GM23338 (cell line): ENCODE measurements at regions not wholly inside any gene's neighbourhood (a gene's known extent, or its start where the extent isn't known, plus 50 kb on each side); places are given as distances from the start of the nearest gene placed in this dataset.

Experiments
- ATAC-seq: fragments of 200-7000 bp; cut with Tn5 transposase; 3 replicates; pipeline ENCODE4 v1.9.1; 2020
- DNase-seq: peaks from one replicate; pipeline ENCODE4 v3.0.0-alpha.2; 2015; ENCODE audit warnings: low spot score
- H2AFZ ChIP-seq: fragments of 200-600 bp; sonication (generic); 2 replicates; pipeline ENCODE4 v1.8.0; 2016; ENCODE audit warnings: antibody characterized with exemption, mild to moderate bottlenecking, moderate library complexity
- H3F3A ChIP-seq: fragments of 200-600 bp; sonication (generic); replicated peaks from 2 replicates; pipeline ENCODE4 v1.8.0; 2017; ENCODE audit warnings: antibody characterized with exemption, mixed run types, low read depth
- H3K27ac ChIP-seq: fragments of 200-600 bp; sonication (generic); 2 replicates; pipeline ENCODE4 v1.6.1; 2016; ENCODE audit warnings: low read depth
- H3K27me3 ChIP-seq: fragments of 200-600 bp; sonication (generic); 2 replicates; pipeline ENCODE4 v1.8.0; 2016; ENCODE audit warnings: mild to moderate bottlenecking, mixed run types, moderate library complexity; ENCODE audit not compliant: insufficient read depth
- H3K36me3 ChIP-seq: fragments of 200-600 bp; sonication (generic); 2 replicates; pipeline ENCODE4 v1.8.0; 2016; ENCODE audit warnings: mild to moderate bottlenecking; ENCODE audit not compliant: insufficient read depth
- H3K4me1 ChIP-seq: fragments of 200-600 bp; sonication (generic); 2 replicates; pipeline ENCODE4 v1.8.0; 2016; ENCODE audit warnings: mild to moderate bottlenecking, moderate library complexity; ENCODE audit not compliant: insufficient read depth
- H3K4me2 ChIP-seq: fragments of 200-600 bp; sonication (generic); 2 replicates; pipeline ENCODE4 v1.7.1; 2017; ENCODE audit warnings: mixed run types
- H3K4me3 ChIP-seq: fragments of 200-600 bp; sonication (generic); 2 replicates; pipeline ENCODE4 v1.6.1; 2016; ENCODE audit warnings: mixed run types
- H3K79me2 ChIP-seq: fragments of 200-600 bp; sonication (generic); replicated peaks from 2 replicates; pipeline ENCODE4 v1.8.0; 2017; ENCODE audit warnings: mild to moderate bottlenecking; ENCODE audit not compliant: insufficient read depth
- H3K9me2 ChIP-seq: fragments of 200-600 bp; sonication (generic); 2 replicates; pipeline ENCODE4 v1.8.0; 2017; ENCODE audit not compliant: insufficient read depth
- H4K20me1 ChIP-seq: fragments of 200-600 bp; sonication (generic); replicated peaks from 2 replicates; pipeline ENCODE4 v1.8.0; 2017; ENCODE audit warnings: mild to moderate bottlenecking; ENCODE audit not compliant: insufficient read depth
- H3K27ac Mint-ChIP-seq: 2 replicates; pipeline ENCODE4 v1.8.0; 2020; ENCODE audit warnings: inconsistent platforms, mild to moderate bottlenecking, moderate library complexity, mixed read lengths
- H3K27me3 Mint-ChIP-seq: 3 replicates; pipeline ENCODE4 v1.8.0; 2022; ENCODE audit warnings: low read depth, mild to moderate bottlenecking, moderate library complexity, mixed read lengths, inconsistent platforms; ENCODE audit not compliant: insufficient read depth, poor library complexity
- H3K36me3 Mint-ChIP-seq: 3 replicates; pipeline ENCODE4 v1.8.0; 2021; ENCODE audit warnings: low read depth, mild to moderate bottlenecking, inconsistent platforms, moderate library complexity, mixed read lengths
- H3K4me1 Mint-ChIP-seq: 3 replicates; pipeline ENCODE4 v1.8.0; 2020; ENCODE audit warnings: mild to moderate bottlenecking, inconsistent platforms, mixed read lengths
- H3K4me3 Mint-ChIP-seq: 3 replicates; pipeline ENCODE4 v1.8.0; 2021; ENCODE audit warnings: moderate library complexity, mild to moderate bottlenecking, inconsistent platforms, mixed read lengths
- H3K9me3 Mint-ChIP-seq: 3 replicates; pipeline ENCODE4 v1.8.0; 2020; ENCODE audit warnings: moderate library complexity, mild to moderate bottlenecking, inconsistent platforms, mixed read lengths
- CREB1 ChIP-seq: fragments of 250-450 bp; sonication (Bioruptor Pico); IDR thresholded peaks from 2 replicates; pipeline ENCODE4 v1.5.0; 2020; ENCODE audit warnings: low read depth, mild to moderate bottlenecking, moderate library complexity
- EZH2 ChIP-seq: fragments of 200-600 bp; sonication (generic); IDR thresholded peaks from one replicate; pipeline ENCODE4 v1.8.0; 2017; ENCODE audit warnings: antibody characterized with exemption, mild to moderate bottlenecking, low read depth; ENCODE audit not compliant: unreplicated experiment
- EZH2phosphoT487 ChIP-seq: fragments of 200-600 bp; sonication (generic); IDR thresholded peaks from one replicate; pipeline ENCODE4 v1.8.1; 2018; ENCODE audit warnings: antibody characterized with exemption; ENCODE audit not compliant: unreplicated experiment
- JUNB ChIP-seq: IDR thresholded peaks from one replicate; pipeline ENCODE4 v1.6.1; 2016; ENCODE audit warnings: antibody characterized with exemption; ENCODE audit not compliant: unreplicated experiment
- NANOG ChIP-seq: IDR thresholded peaks from 2 replicates; pipeline ENCODE4 v1.6.1; 2016; ENCODE audit warnings: antibody characterized with exemption, borderline replicate concordance
- POLR2AphosphoS5 ChIP-seq: IDR thresholded peaks from 2 replicates; pipeline ENCODE4 v1.6.1; 2016; ENCODE audit warnings: antibody characterized with exemption, low read depth
- STAT1 ChIP-seq: IDR thresholded peaks from one replicate; pipeline ENCODE4 v1.6.1; 2016; ENCODE audit warnings: antibody characterized with exemption; ENCODE audit not compliant: unreplicated experiment
- ZNF114 ChIP-seq: fragments of 250-450 bp; sonication (Bioruptor Pico); IDR thresholded peaks from 2 replicates; pipeline ENCODE4 v1.5.0; 2020; ENCODE audit warnings: mild to moderate bottlenecking, moderate library complexity
- ZNF331 ChIP-seq: fragments of 250-450 bp; sonication (Bioruptor Pico); IDR thresholded peaks from 2 replicates; pipeline ENCODE4 v1.5.0; 2020; ENCODE audit warnings: low read depth, mild to moderate bottlenecking, moderate library complexity
- TF ChIP-seq, protein P1 (sequence below), 2 experiments: fragments of 200-600 bp in 1 of 2; sonication (generic) in 1 of 2; conservative IDR thresholded peaks; 2 replicates each; pipeline versions ENCODE4 v1.5.1 to v1.6.1; 2016 to 2017; ENCODE audit warnings: antibody characterized with exemption in 2 of 2, low read depth in 2 of 2, mild to moderate bottlenecking in 2 of 2, moderate library complexity in 1 of 2
- TF ChIP-seq, protein P2 (sequence below): IDR thresholded peaks from one replicate; pipeline ENCODE4 v1.6.1; 2018; ENCODE audit warnings: antibody characterized with exemption; ENCODE audit not compliant: unreplicated experiment
- TF ChIP-seq, protein P3 (sequence below): fragments of 250-450 bp; sonication (Bioruptor Pico); IDR thresholded peaks from 2 replicates; pipeline ENCODE4 v1.5.0; 2020; ENCODE audit warnings: mild to moderate bottlenecking, moderate library complexity
- TF ChIP-seq, protein P4 (sequence below): IDR thresholded peaks from 2 replicates; pipeline ENCODE4 v1.6.1; 2016; ENCODE audit warnings: antibody characterized with exemption

DNA sequence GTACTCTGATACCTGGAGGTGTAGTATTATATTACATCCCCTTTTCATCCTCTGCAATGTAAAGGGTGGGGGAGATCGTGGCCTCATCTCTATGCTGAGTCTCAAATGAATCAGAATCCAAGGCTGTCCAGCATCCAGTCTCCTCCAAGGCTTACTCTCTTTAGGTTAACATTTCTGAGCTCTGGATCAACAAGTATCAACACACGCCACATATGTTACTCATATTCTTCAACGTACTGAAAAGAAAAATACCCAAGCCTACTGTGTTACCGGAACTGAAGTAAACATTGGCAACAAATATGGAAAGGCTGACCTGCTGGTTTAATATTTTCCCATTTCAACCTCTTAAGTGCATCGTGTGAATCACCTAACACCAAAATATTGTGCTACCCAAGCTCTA lies 241.8 kb downstream of the GAS1 start:
- Mint-ChIP-seq H3K36me3 (no peaks in the 10 kb centered on the region), H3K9me3 (no peaks in the 10 kb centered on the region), H3K27ac (no peak overlapping the region), H3K4me1 (peaks cover 3% of the 10 kb centered on the region; the same call in 1 of the 3 replicates), H3K4me3 (no peak overlapping the region), H3K27me3 (peaks cover 2% of the 10 kb centered on the region)
- no peak for ATAC-seq
- Histone ChIP-seq H3K4me1 (no peaks in the 10 kb centered on the region), H3K36me3 (no peaks in the 10 kb centered on the region), H3K27me3 (no peaks in the 10 kb centered on the region), H3K79me2 (no peaks in the 10 kb centered on the region), H2AFZ (no peak overlapping the region), H3F3A (no peaks in the 10 kb centered on the region), H3K4me2 (no peak overlapping the region), H3K4me3 (no peak overlapping the region), H4K20me1 (no peaks in the 10 kb centered on the region), H3K9me2 (no peaks in the 10 kb centered on the region), H3K27ac (no peak overlapping the region)
- TF ChIP-seq ZNF114 (no peak), ZNF331 (CRISPR knock-in tag) (no peak), EZH2phosphoT487 (no peak), JUNB (no peak), NANOG (no peak), POLR2AphosphoS5 (no peak), STAT1 (no peak), EZH2 (no peak), CREB1 (CRISPR knock-in tag) (no peak)
- TF ChIP-seq, protein P1, sequence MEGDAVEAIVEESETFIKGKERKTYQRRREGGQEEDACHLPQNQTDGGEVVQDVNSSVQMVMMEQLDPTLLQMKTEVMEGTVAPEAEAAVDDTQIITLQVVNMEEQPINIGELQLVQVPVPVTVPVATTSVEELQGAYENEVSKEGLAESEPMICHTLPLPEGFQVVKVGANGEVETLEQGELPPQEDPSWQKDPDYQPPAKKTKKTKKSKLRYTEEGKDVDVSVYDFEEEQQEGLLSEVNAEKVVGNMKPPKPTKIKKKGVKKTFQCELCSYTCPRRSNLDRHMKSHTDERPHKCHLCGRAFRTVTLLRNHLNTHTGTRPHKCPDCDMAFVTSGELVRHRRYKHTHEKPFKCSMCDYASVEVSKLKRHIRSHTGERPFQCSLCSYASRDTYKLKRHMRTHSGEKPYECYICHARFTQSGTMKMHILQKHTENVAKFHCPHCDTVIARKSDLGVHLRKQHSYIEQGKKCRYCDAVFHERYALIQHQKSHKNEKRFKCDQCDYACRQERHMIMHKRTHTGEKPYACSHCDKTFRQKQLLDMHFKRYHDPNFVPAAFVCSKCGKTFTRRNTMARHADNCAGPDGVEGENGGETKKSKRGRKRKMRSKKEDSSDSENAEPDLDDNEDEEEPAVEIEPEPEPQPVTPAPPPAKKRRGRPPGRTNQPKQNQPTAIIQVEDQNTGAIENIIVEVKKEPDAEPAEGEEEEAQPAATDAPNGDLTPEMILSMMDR (conservative IDR thresholded peaks at IDR 0.05; ENCODE audit: low read depth in 2 of 2) = no peak
- TF ChIP-seq, protein P2, sequence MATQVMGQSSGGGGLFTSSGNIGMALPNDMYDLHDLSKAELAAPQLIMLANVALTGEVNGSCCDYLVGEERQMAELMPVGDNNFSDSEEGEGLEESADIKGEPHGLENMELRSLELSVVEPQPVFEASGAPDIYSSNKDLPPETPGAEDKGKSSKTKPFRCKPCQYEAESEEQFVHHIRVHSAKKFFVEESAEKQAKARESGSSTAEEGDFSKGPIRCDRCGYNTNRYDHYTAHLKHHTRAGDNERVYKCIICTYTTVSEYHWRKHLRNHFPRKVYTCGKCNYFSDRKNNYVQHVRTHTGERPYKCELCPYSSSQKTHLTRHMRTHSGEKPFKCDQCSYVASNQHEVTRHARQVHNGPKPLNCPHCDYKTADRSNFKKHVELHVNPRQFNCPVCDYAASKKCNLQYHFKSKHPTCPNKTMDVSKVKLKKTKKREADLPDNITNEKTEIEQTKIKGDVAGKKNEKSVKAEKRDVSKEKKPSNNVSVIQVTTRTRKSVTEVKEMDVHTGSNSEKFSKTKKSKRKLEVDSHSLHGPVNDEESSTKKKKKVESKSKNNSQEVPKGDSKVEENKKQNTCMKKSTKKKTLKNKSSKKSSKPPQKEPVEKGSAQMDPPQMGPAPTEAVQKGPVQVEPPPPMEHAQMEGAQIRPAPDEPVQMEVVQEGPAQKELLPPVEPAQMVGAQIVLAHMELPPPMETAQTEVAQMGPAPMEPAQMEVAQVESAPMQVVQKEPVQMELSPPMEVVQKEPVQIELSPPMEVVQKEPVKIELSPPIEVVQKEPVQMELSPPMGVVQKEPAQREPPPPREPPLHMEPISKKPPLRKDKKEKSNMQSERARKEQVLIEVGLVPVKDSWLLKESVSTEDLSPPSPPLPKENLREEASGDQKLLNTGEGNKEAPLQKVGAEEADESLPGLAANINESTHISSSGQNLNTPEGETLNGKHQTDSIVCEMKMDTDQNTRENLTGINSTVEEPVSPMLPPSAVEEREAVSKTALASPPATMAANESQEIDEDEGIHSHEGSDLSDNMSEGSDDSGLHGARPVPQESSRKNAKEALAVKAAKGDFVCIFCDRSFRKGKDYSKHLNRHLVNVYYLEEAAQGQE = no peak
- TF ChIP-seq, protein P3, sequence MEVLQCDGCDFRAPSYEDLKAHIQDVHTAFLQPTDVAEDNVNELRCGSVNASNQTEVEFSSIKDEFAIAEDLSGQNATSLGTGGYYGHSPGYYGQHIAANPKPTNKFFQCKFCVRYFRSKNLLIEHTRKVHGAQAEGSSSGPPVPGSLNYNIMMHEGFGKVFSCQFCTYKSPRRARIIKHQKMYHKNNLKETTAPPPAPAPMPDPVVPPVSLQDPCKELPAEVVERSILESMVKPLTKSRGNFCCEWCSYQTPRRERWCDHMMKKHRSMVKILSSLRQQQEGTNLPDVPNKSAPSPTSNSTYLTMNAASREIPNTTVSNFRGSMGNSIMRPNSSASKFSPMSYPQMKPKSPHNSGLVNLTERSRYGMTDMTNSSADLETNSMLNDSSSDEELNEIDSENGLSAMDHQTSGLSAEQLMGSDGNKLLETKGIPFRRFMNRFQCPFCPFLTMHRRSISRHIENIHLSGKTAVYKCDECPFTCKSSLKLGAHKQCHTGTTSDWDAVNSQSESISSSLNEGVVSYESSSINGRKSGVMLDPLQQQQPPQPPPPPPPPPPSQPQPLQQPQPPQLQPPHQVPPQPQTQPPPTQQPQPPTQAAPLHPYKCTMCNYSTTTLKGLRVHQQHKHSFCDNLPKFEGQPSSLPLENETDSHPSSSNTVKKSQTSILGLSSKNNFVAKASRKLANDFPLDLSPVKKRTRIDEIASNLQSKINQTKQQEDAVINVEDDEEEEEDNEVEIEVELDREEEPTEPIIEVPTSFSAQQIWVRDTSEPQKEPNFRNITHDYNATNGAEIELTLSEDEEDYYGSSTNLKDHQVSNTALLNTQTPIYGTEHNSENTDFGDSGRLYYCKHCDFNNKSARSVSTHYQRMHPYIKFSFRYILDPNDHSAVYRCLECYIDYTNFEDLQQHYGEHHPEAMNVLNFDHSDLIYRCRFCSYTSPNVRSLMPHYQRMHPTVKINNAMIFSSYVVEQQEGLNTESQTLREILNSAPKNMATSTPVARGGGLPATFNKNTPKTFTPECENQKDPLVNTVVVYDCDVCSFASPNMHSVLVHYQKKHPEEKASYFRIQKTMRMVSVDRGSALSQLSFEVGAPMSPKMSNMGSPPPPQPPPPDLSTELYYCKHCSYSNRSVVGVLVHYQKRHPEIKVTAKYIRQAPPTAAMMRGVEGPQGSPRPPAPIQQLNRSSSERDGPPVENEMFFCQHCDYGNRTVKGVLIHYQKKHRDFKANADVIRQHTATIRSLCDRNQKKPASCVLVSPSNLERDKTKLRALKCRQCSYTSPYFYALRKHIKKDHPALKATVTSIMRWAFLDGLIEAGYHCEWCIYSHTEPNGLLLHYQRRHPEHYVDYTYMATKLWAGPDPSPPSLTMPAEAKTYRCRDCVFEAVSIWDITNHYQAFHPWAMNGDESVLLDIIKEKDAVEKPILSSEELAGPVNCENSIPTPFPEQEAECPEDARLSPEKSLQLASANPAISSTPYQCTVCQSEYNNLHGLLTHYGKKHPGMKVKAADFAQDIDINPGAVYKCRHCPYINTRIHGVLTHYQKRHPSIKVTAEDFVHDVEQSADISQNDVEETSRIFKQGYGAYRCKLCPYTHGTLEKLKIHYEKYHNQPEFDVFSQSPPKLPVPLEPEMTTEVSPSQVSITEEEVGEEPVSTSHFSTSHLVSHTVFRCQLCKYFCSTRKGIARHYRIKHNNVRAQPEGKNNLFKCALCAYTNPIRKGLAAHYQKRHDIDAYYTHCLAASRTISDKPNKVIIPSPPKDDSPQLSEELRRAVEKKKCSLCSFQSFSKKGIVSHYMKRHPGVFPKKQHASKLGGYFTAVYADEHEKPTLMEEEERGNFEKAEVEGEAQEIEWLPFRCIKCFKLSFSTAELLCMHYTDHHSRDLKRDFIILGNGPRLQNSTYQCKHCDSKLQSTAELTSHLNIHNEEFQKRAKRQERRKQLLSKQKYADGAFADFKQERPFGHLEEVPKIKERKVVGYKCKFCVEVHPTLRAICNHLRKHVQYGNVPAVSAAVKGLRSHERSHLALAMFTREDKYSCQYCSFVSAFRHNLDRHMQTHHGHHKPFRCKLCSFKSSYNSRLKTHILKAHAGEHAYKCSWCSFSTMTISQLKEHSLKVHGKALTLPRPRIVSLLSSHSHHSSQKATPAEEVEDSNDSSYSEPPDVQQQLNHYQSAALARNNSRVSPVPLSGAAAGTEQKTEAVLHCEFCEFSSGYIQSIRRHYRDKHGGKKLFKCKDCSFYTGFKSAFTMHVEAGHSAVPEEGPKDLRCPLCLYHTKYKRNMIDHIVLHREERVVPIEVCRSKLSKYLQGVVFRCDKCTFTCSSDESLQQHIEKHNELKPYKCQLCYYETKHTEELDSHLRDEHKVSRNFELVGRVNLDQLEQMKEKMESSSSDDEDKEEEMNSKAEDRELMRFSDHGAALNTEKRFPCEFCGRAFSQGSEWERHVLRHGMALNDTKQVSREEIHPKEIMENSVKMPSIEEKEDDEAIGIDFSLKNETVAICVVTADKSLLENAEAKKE (CRISPR knock-in tag) = no peak
- TF ChIP-seq, protein P4, sequence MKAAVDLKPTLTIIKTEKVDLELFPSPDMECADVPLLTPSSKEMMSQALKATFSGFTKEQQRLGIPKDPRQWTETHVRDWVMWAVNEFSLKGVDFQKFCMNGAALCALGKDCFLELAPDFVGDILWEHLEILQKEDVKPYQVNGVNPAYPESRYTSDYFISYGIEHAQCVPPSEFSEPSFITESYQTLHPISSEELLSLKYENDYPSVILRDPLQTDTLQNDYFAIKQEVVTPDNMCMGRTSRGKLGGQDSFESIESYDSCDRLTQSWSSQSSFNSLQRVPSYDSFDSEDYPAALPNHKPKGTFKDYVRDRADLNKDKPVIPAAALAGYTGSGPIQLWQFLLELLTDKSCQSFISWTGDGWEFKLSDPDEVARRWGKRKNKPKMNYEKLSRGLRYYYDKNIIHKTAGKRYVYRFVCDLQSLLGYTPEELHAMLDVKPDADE = no peak
- no peak for DNase-seq
